BE2C (cell line): ENCODE measurements at regions not wholly inside any gene's neighbourhood (a gene's known extent, or its start where the extent isn't known, plus 50 kb on each side); places are given as distances from the start of the nearest gene placed in this dataset.

Source experiments
- DNase-seq: peaks from one replicate; pipeline ENCODE4 v3.0.0-alpha.2; 2020
- H3K27me3 ChIP-seq: fragments of 250-450 bp; sonication (Bioruptor Pico); 2 replicates; pipeline ENCODE4 v1.5.1; 2020; ENCODE audit warnings: mild to moderate bottlenecking
- H3K36me3 ChIP-seq: fragments of 250-450 bp; sonication (Bioruptor Pico); 2 replicates; pipeline ENCODE4 v1.5.1; 2020; ENCODE audit warnings: mild to moderate bottlenecking
- H3K4me1 ChIP-seq: fragments of 250-450 bp; sonication (Bioruptor Pico); 2 replicates; pipeline ENCODE4 v1.5.1; 2020
- H3K4me3 ChIP-seq: 2 replicates; pipeline ENCODE4 v1.5.1; 2011; ENCODE audit warnings: low read depth, low read length
- H3K9me3 ChIP-seq: fragments of 250-450 bp; sonication (Bioruptor Pico); 2 replicates; pipeline ENCODE4 v1.5.1; 2020
- CTCF ChIP-seq: IDR thresholded peaks from 2 replicates; pipeline ENCODE4 v1.5.1; 2012; ENCODE audit warnings: mild to moderate bottlenecking, low read depth, low read length

DNA sequence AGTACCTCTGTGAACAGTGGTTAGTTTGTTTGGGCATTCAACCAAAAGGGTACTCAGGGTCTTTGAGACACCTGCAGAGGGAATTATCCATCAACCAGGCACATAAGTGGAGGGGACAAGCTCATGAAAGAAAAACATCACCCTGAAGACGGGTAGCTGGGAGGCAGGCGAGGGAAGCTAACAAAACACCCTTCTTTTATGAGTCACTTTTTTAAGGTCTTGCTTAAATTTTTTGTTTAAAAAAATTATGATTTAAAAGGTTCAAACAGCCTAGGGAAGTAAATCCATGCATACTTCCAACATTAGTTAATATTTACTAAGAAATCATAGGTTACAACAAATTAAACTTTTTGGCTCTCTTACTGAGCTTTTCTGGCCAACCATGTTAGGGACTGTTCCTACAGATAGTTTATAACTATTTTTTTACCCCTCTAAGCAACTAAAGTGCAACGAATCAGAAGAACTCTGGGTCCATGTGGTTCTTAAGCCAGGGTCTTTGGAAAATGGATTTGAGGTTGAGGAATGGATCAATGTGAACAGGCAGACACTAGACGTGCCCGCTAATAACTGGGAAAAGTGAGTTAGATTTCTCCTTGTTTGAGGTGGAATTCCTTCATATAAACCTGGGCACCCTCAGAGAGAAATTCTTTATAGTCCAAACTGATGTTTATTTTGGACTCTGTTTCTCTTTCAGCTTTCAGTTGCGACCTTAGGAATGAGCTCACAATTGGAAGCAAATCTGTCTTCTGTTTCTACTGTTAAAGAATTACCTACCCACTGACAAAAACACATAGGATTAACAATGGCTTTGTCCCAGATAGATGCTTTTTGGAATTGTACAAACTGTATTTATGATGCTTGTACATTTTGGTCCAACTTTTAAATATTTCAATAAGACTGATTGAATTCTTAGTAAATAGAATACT is 123.0 kb downstream of the LYPLAL1 start:
- Histone ChIP-seq H3K36me3 (no peaks in the 10 kb centered on the region), H3K9me3 (no peaks in the 10 kb centered on the region), H3K4me3 (no peak overlapping the region), H3K4me1 (no peaks in the 10 kb centered on the region), H3K27me3 (no peaks in the 10 kb centered on the region)
- TF ChIP-seq CTCF = no peak
- no peak for DNase-seq

DNA sequence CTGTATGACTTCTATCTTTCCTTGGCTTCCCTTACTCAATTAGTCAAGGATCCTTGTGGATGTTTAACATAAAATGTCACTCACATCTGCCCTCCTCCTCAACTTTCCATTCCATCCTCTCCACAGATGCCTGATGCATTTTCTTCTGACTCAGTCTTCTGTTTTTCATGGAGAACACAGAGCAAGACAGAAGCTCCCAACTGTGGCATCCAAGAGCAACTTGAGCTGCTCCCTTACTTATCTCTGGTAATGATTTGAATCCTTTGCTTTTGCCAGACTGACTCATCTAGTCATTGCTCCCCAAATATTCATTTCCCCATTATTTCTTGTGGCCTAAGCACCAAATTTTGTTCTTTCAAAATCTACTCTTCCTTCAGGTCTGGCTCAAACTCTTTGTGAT is 120.6 kb downstream of the LYPLAL1 start:
- H3K4me3 ChIP-seq = no peak overlapping the region

GRCh38 chr1:219293410-219293809 is 119.7 kb downstream of the LYPLAL1 start:
- H3K4me1 ChIP-seq = no peaks in the 10 kb centered on the region
- no peak for TF ChIP-seq CTCF
- H3K9me3 ChIP-seq = no peaks in the 10 kb centered on the region
- H3K4me3 ChIP-seq = no peak overlapping the region
- no peak for DNase-seq
- H3K27me3 ChIP-seq = no peaks in the 10 kb centered on the region
- no peaks in the 10 kb centered on the region for H3K36me3 ChIP-seq

More for the DNA sequence above, 120.6 kb downstream of the LYPLAL1 start:
- Histone ChIP-seq H3K4me1 (no peaks in the 10 kb centered on the region), H3K27me3 (no peaks in the 10 kb centered on the region), H3K36me3 (no peaks in the 10 kb centered on the region), H3K9me3 (no peaks in the 10 kb centered on the region)
- no peak for TF ChIP-seq CTCF
- DNase-seq = no peak

- no peak for DNase-seq
- Histone ChIP-seq H3K36me3 (no peaks in the 10 kb centered on the region), H3K4me3 (no peak overlapping the region), H3K9me3 (no peaks in the 10 kb centered on the region), H3K27me3 (no peaks in the 10 kb centered on the region), H3K4me1 (no peaks in the 10 kb centered on the region)
- no peak for TF ChIP-seq CTCF
Measured at GRCh38 chr1:219292999-219293398, 119.3 kb downstream of the LYPLAL1 start.

- H3K36me3 ChIP-seq = no peaks in the 10 kb centered on the region
- H3K27me3 ChIP-seq = no peaks in the 10 kb centered on the region
- no peaks in the 10 kb centered on the region for H3K4me1 ChIP-seq
- no peak for TF ChIP-seq CTCF
- no peaks in the 10 kb centered on the region for H3K9me3 ChIP-seq
- no peak overlapping the region for H3K4me3 ChIP-seq
- no peak for DNase-seq
Measured at GRCh38 chr1:219292341-219292740, 118.7 kb downstream of the LYPLAL1 start.

DNA sequence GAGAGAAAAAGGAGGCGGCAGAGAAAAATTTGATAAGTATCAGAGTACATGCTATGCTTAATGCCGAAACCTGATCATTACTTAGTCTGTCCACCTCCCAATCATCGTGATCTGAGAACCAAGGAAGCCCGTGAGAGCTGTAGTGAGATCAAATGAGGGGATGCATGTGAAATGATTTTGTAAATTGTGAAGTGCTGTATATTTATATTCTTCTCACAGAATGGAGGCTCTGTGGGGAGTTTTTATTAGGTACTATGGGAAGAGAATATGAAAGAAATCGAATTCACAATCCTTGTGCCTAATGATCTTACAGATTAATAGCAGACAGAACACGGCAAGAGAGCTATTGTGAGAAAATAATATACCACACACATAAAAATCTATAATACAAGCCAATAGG is 115.5 kb downstream of the LYPLAL1 start:
- Histone ChIP-seq H3K27me3 (no peaks in the 10 kb centered on the region), H3K36me3 (no peaks in the 10 kb centered on the region), H3K4me3 (no peak overlapping the region), H3K9me3 (no peaks in the 10 kb centered on the region), H3K4me1 (no peaks in the 10 kb centered on the region)
- TF ChIP-seq CTCF = no peak
- no peak for DNase-seq
